MG63 (cell line): ENCODE measurements at regions not wholly inside any gene's neighbourhood (a gene's known extent, or its start where the extent isn't known, plus 50 kb on each side); places are given as distances from the start of the nearest gene placed in this dataset.

Experiments used
- DNase-seq: peaks from one replicate; pipeline ENCODE4 v3.0.0-alpha.2; 2020
- H3K27me3 ChIP-seq: fragments of 250-450 bp; sonication (Bioruptor Pico); 2 replicates; pipeline ENCODE4 v1.5.1; 2020; ENCODE audit warnings: mild to moderate bottlenecking, moderate library complexity
- H3K36me3 ChIP-seq: fragments of 250-450 bp; sonication (Bioruptor Pico); 2 replicates; pipeline ENCODE4 v1.5.1; 2020; ENCODE audit warnings: mild to moderate bottlenecking, moderate library complexity
- H3K4me3 ChIP-seq: fragments of 250-450 bp; sonication (Bioruptor Pico); 2 replicates; pipeline ENCODE4 v1.5.1; 2020; ENCODE audit warnings: mild to moderate bottlenecking, moderate library complexity
- H3K9me3 ChIP-seq: fragments of 250-450 bp; sonication (Bioruptor Pico); 2 replicates; pipeline ENCODE4 v1.5.1; 2020; ENCODE audit warnings: mild to moderate bottlenecking, moderate library complexity

- no peaks in the 10 kb centered on the region; the same call in 1 of the 2 replicates for H3K27me3 ChIP-seq
- no peak overlapping the region for H3K4me3 ChIP-seq
Measured at GRCh38 chr10:20958225-20958624, 61.1 kb upstream of the NEBL start.

GRCh38 chr10:20957744-20958143 is 60.6 kb upstream of the NEBL start:
- Histone ChIP-seq H3K27me3 (no peaks in the 10 kb centered on the region; the same call in 1 of the 2 replicates), H3K36me3 (no peaks in the 10 kb centered on the region), H3K4me3 (no peak overlapping the region), H3K9me3 (no peaks in the 10 kb centered on the region)
- no peak for DNase-seq

More at GRCh38 chr10:20958225-20958624, 61.1 kb upstream of the NEBL start:
- DNase-seq: no peak
- H3K36me3 ChIP-seq: no peaks in the 10 kb centered on the region
- no peaks in the 10 kb centered on the region for H3K9me3 ChIP-seq

GRCh38 chr10:20956843-20957242 is 59.7 kb upstream of the NEBL start:
- Histone ChIP-seq H3K27me3 (no peaks in the 10 kb centered on the region; the same call in 1 of the 2 replicates), H3K9me3 (no peaks in the 10 kb centered on the region), H3K36me3 (no peaks in the 10 kb centered on the region), H3K4me3 (no peak overlapping the region)
- no peak for DNase-seq

- no peaks in the 10 kb centered on the region for H3K36me3 ChIP-seq
- H3K27me3 ChIP-seq: no peaks in the 10 kb centered on the region; the same call in 1 of the 2 replicates
- H3K9me3 ChIP-seq: no peaks in the 10 kb centered on the region
- no peak overlapping the region for H3K4me3 ChIP-seq
- DNase-seq: no peak
Measured at GRCh38 chr10:20955355-20955893, 58.3 kb upstream of the NEBL start.

GRCh38 chr10:20954519-20954918 is 57.4 kb upstream of the NEBL start:
- Histone ChIP-seq H3K4me3 (no peak overlapping the region), H3K27me3 (no peaks in the 10 kb centered on the region; the same call in 1 of the 2 replicates), H3K36me3 (no peaks in the 10 kb centered on the region), H3K9me3 (no peaks in the 10 kb centered on the region)
- DNase-seq: no peak

- Histone ChIP-seq H3K27me3 (no peaks in the 10 kb centered on the region), H3K9me3 (no peaks in the 10 kb centered on the region), H3K4me3 (no peak overlapping the region), H3K36me3 (no peaks in the 10 kb centered on the region)
- DNase-seq: no peak
Measured at GRCh38 chr10:20953120-20953519, 56.0 kb upstream of the NEBL start.

- Histone ChIP-seq H3K4me3 (no peak overlapping the region), H3K27me3 (no peaks in the 10 kb centered on the region), H3K36me3 (no peaks in the 10 kb centered on the region), H3K9me3 (no peaks in the 10 kb centered on the region)
- DNase-seq: no peak
Measured at GRCh38 chr10:20949967-20950366, 52.9 kb upstream of the NEBL start.

GRCh38 chr10:20948686-20949327 is 51.7 kb upstream of the NEBL start:
- no peak for DNase-seq
- no peaks in the 10 kb centered on the region for H3K36me3 ChIP-seq
- no peaks in the 10 kb centered on the region for H3K9me3 ChIP-seq
- H3K4me3 ChIP-seq: no peak overlapping the region
- H3K27me3 ChIP-seq: no peaks in the 10 kb centered on the region
